ENCODE measurements at regions not wholly inside any gene's neighbourhood (a gene's known extent, or its start where the extent isn't known, plus 50 kb on each side); places are given as distances from the start of the nearest gene placed in this dataset.
"Not testable (repeated sequence)": the region's sequence is repeated elsewhere in the genome, so short reads cannot be mapped to it uniquely, and the experiment has no call there.

GRCh38 chr2:234254783-234255521 lies 204.4 kb downstream of the SPP2 start:
- intact Hi-C loops (cut with DNase I), result no loop called here
- no peak for DNase-seq

- DNase-seq, result no peak
- intact Hi-C loops (cut with DNase I), result no loop called here
Observed at GRCh38 chr2:234252772-234253171, 202.3 kb downstream of the SPP2 start.

GRCh38 chr2:234251326-234252271 lies 201.1 kb downstream of the SPP2 start:
- no peak for DNase-seq
- intact Hi-C loops (cut with DNase I), result no loop called here

GRCh38 chr2:234250926-234251325 lies 200.4 kb downstream of the SPP2 start:
- intact Hi-C loops (cut with DNase I), result no loop called here
- DNase-seq, result no peak

- DNase-seq, result no peak
- intact Hi-C loops (cut with DNase I), result no loop called here
Observed at GRCh38 chr2:234249873-234250272, 199.4 kb downstream of the SPP2 start.

GRCh38 chr2:234249034-234249735 lies 198.7 kb downstream of the SPP2 start:
- intact Hi-C loops (cut with DNase I), result no loop called here
- DNase-seq, result no peak

GRCh38 chr2:234248213-234248710 lies 197.8 kb downstream of the SPP2 start:
- DNase-seq; intact Hi-C loops (cut with DNase I): not testable (repeated sequence)

GRCh38 chr2:234247453-234248180 lies 197.1 kb downstream of the SPP2 start:
- intact Hi-C loops (cut with DNase I), result no loop called here
- DNase-seq, result no peak

GRCh38 chr2:234245945-234246344 lies 195.4 kb downstream of the SPP2 start:
- no peak for DNase-seq
- intact Hi-C loops (cut with DNase I), result no loop called here

- no peak for DNase-seq
- intact Hi-C loops (cut with DNase I), result no loop called here
Observed at GRCh38 chr2:234243871-234244565, 193.5 kb downstream of the SPP2 start.

- intact Hi-C loops (cut with DNase I), result no loop called here
- no peak for DNase-seq
Observed at GRCh38 chr2:234242459-234242836, 191.9 kb downstream of the SPP2 start.

GRCh38 chr2:234241656-234242458 lies 191.4 kb downstream of the SPP2 start:
- DNase-seq, result no peak
- intact Hi-C loops (cut with DNase I), result no loop called here

- intact Hi-C loops (cut with DNase I), result no loop called here
- DNase-seq, result no peak
Observed at GRCh38 chr2:234240917-234241316, 190.4 kb downstream of the SPP2 start.

- intact Hi-C loops (cut with DNase I), result no loop called here
- DNase-seq, result no peak
Observed at GRCh38 chr2:234235191-234235590, 184.7 kb downstream of the SPP2 start.

- no peak for DNase-seq
- intact Hi-C loops (cut with DNase I), result no loop called here
Observed at GRCh38 chr2:234231460-234231859, 181.0 kb downstream of the SPP2 start.

GRCh38 chr2:234219046-234219310 lies 168.5 kb downstream of the SPP2 start:
- intact Hi-C loops (cut with DNase I), result no loop called here

GRCh38 chr2:234218266-234219045 lies 168.0 kb downstream of the SPP2 start:
- no peak for DNase-seq
- intact Hi-C loops (cut with DNase I), result no loop called here

More at GRCh38 chr2:234219046-234219310, 168.5 kb downstream of the SPP2 start:
- DNase-seq, result no peak

GRCh38 chr2:234212534-234212933 lies 162.0 kb downstream of the SPP2 start:
- peak in 1 of 10 donors; percentile 84 for DNase-seq
- intact Hi-C loops (cut with DNase I), result no loop called here
